GM12873 (cell line): ENCODE measurements at regions not wholly inside any gene's neighbourhood (a gene's known extent, or its start where the extent isn't known, plus 50 kb on each side); places are given as distances from the start of the nearest gene placed in this dataset.

Source experiments
- TF ChIP-seq, protein P1 (sequence below): IDR thresholded peaks from 2 replicates; pipeline ENCODE4 v1.5.1; 2012; ENCODE audit warnings: low read depth, mild to moderate bottlenecking, moderate library complexity, low read length, control low read depth; ENCODE audit not compliant: insufficient read depth; ENCODE audit errors: missing control alignments

DNA sequence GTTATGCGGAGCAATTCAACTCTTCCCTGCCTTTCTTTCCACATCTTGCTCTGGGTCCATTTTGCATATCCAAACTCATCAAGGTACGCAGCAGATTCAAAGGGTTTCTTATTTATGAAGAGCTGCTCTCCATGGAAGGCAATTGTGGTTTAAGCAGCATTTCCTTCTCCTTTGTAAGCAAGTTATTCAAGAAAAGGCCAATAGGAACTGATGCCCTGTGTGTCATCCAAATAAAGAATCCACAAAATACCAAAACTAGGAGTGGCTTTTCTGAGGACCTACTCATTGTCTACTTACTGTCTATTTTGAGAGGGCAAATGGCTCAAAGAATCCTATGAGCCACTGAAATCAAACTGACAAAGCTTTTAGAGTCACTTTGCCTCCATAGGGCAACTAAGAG lies 253.1 kb downstream of the PTEN start:
- TF ChIP-seq, protein P1, sequence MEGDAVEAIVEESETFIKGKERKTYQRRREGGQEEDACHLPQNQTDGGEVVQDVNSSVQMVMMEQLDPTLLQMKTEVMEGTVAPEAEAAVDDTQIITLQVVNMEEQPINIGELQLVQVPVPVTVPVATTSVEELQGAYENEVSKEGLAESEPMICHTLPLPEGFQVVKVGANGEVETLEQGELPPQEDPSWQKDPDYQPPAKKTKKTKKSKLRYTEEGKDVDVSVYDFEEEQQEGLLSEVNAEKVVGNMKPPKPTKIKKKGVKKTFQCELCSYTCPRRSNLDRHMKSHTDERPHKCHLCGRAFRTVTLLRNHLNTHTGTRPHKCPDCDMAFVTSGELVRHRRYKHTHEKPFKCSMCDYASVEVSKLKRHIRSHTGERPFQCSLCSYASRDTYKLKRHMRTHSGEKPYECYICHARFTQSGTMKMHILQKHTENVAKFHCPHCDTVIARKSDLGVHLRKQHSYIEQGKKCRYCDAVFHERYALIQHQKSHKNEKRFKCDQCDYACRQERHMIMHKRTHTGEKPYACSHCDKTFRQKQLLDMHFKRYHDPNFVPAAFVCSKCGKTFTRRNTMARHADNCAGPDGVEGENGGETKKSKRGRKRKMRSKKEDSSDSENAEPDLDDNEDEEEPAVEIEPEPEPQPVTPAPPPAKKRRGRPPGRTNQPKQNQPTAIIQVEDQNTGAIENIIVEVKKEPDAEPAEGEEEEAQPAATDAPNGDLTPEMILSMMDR = no peak

DNA sequence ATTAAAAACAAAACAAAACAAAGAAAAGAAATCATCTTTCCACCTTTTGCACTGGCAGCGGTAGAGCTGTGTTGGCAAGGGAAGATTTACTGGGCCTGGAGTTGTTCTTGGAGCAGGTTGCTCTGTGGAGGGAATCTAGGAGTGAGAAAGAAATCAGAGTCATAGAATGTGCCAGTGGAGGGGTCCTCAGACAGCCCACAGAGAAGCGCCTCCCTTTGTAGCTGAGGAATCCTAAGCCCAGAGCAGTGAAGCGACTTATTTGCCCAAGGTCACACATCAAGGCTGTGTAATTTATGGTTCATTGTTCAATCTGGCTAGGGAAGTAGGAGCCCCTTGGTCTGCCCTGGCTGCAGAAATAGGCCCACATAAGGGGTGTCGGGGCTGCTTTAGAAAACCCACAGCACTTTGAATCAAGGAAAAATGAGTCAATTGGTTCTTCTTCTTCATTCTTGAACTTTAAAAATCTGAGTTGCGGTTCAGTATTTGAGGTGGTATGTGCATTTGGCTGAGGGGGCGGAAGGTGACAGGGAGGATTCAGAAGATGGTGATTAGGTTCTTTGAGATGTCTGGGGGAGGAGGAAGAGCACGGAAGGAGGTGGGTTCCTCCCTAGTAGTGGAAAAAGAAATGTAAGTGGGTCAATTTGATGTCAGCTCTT lies 253.7 kb downstream of the PTEN start:
- TF ChIP-seq, protein P1 = no peak

DNA sequence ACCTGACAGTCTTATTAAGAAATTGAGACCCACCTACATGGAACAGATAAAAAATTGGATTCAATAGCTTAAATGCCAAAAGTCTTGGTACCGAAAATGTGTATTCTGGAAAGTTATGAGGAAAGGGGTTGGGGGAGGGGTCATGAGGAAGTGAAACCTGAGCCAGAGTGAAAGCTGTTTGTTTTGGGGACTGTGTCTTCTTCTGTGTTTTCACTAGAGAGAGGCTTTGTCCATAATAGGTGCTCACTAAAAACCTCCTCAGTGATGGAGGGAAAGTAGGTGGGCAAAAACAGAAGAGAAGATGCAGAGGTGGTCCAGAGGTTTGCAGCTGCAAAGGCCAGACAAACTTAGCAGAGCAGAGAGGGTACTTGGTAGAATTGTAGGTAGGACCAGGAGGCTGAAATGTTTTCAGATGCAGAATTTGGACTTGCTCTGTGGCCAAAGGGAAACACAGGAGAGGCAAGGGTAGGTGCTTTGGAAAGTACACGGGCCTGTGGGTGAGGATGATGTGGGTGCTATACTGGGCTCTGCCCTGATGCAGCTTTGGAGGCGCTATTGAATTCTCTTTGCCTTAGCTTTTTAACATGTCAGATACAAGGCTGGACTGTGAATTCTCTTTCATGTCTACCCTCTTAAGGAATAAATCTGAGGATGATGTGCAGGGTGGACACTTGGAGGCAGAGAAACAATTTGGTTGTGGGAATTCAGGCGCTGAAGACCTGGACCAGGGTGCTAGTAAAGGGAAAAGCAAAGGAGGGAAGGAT lies 254.6 kb downstream of the PTEN start:
- TF ChIP-seq, protein P1 = peak; percentile 58

GRCh38 chr10:88118729-88119128 lies 255.3 kb downstream of the PTEN start:
- TF ChIP-seq, protein P1 = no peak

DNA sequence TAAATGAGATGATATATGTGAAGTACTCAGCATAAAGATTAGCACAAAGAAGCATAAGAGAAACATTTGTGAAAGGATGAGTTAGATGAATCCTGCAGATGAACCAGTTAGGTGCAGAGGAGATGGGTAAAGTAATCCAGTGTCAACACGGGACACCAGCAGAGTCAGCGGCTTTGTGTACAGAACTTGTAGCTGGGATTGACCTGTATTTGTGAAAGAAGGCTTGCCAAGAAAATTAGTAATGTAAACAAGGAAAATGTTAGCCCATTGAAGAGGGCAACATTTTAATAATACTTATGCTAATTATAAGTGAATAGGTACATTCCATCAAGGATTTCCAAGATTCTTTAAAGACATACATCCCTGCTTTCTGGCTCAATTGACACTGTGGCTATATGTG lies 255.7 kb downstream of the PTEN start:
- TF ChIP-seq, protein P1 = no peak

DNA sequence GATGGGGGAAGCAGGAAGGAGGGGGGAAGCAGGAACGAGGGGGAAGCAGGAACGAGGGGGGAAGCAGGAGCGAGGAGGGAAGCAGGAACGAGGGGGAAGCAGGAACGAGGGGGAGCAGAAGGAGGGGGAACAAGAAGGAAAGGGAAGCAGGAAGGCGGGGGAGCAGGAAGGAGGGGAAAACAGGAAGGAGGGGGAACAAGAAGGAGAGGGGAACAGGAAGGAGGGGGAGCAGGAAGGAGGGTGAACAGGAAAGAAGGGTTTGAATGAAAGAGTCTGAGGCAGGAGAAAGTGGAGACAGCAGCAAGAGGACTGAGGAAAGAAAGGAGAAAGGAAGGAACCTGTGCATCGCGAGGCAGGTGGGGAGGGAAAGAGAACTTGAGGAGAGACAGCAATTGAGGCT lies 256.6 kb downstream of the PTEN start:
- TF ChIP-seq, protein P1 = no peak

GRCh38 chr10:88120599-88121333 lies 257.3 kb downstream of the PTEN start:
- TF ChIP-seq, protein P1 = no peak
